ENCODE measurements at regions not wholly inside any gene's neighbourhood (a gene's known extent, or its start where the extent isn't known, plus 50 kb on each side); places are given as distances from the start of the nearest gene placed in this dataset.
A peak's percentile ranks its signal among the peaks of the same experiment; 100 is the strongest.

- TF ChIP-seq CTCF (conservative IDR thresholded peaks at IDR 0.05; ENCODE audit: control insufficient read depth, insufficient read depth, low read depth, low read length), result no peak
- no peak overlapping the region for H3K4me3 ChIP-seq (ENCODE audit: control insufficient read depth, low read depth, low read length)
- no peak for DNase-seq (ENCODE audit: low read depth)
These were observed 108.9 kb upstream of the BARHL2 start for GRCh38 chr1:90826024-90826423.

GRCh38 chr1:90824551-90824950, 107.4 kb upstream of the BARHL2 start:
- no peak for DNase-seq (ENCODE audit: low read depth)
- TF ChIP-seq CTCF (conservative IDR thresholded peaks at IDR 0.05; ENCODE audit: control insufficient read depth, insufficient read depth, low read depth, low read length), result no peak
- H3K4me3 ChIP-seq (ENCODE audit: control insufficient read depth, low read depth, low read length), result no peak overlapping the region

- no peak overlapping the region for H3K4me3 ChIP-seq (ENCODE audit: control insufficient read depth, low read depth, low read length)
- peak; percentile 17 for DNase-seq (ENCODE audit: low read depth)
- no peak for TF ChIP-seq CTCF (conservative IDR thresholded peaks at IDR 0.05; ENCODE audit: control insufficient read depth, insufficient read depth, low read depth, low read length)
These were observed 106.6 kb upstream of the BARHL2 start for GRCh38 chr1:90823686-90824085.

- peak; percentile 14 for DNase-seq (ENCODE audit: low read depth)
These were observed 104.8 kb upstream of the BARHL2 start for GRCh38 chr1:90821788-90822359.

GRCh38 chr1:90821152-90821787, 104.2 kb upstream of the BARHL2 start:
- no peak for TF ChIP-seq CTCF (conservative IDR thresholded peaks at IDR 0.05; ENCODE audit: control insufficient read depth, insufficient read depth, low read depth, low read length)
- DNase-seq (ENCODE audit: low read depth), result peak; percentile 38
- no peak overlapping the region for H3K4me3 ChIP-seq (ENCODE audit: control insufficient read depth, low read depth, low read length)

More at GRCh38 chr1:90821788-90822359, 104.8 kb upstream of the BARHL2 start:
- no peak overlapping the region for H3K4me3 ChIP-seq (ENCODE audit: control insufficient read depth, low read depth, low read length)
- TF ChIP-seq CTCF (conservative IDR thresholded peaks at IDR 0.05; ENCODE audit: control insufficient read depth, insufficient read depth, low read depth, low read length), result no peak

- TF ChIP-seq CTCF (conservative IDR thresholded peaks at IDR 0.05; ENCODE audit: control insufficient read depth, insufficient read depth, low read depth, low read length), result no peak
- H3K4me3 ChIP-seq (ENCODE audit: control insufficient read depth, low read depth, low read length), result no peak overlapping the region
- no peak for DNase-seq (ENCODE audit: low read depth)
These were observed 103.6 kb upstream of the BARHL2 start for GRCh38 chr1:90820745-90821144.

Data from fibroblast of mammary gland (primary cell).